ENCODE measurements at regions not wholly inside any gene's neighbourhood (a gene's known extent, or its start where the extent isn't known, plus 50 kb on each side); places are given as distances from the start of the nearest gene placed in this dataset.
A peak's percentile ranks its signal among the peaks of the same experiment; 100 is the strongest.

GRCh38 chr17:77391668-77392375, 251.1 kb downstream of the SEC14L1 start:
- peak in 1 of 2 donors; percentile 56 for DNase-seq (ENCODE audit: low read depth in 2 of 2)

DNA sequence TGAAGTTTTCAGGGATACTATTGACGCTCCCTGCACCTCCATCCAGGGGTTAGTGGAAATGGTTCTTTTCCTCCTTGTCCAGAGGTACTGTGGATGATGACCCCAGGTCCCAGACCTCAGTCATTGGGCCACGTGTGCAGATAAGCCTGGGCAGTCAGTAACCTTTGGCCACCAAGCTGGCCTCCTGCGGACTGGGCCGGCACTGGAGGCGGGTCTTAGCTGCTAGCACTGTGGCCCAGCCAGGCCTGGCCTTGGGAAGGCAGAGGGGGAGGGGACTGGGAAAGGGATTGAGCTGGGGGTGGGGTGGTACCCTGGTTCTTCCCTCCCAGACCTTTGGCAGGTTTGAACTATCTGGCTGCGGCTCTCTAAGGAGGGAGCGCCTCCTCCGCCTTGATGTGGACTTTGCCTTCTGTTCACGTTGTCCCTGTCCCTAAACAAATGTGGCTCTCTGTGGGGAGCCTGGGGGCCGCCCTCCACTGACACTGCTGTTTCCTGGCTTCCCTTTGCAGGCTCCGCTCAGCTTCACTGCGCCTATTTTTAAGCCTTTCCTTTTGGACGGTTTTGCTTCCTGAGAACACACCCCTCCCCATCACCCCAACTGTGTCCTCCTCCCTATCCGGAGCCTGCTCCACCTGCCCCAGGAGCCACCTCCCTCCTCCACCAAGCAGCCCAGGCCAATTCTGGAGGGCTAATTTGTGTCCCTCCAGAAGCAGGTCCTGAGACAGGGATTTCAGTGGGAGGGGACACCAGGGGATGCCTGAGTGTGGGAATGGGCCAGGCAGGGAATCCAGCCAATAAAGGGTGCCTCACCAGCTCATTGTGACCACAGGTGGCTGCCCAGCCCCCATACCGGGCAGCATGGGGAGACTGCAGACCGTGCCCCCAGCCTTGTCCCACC, 251.9 kb downstream of the SEC14L1 start:
- DNase-seq (ENCODE audit: low read depth in 2 of 2), result peak in 1 of 2 donors; percentile 37

DNA sequence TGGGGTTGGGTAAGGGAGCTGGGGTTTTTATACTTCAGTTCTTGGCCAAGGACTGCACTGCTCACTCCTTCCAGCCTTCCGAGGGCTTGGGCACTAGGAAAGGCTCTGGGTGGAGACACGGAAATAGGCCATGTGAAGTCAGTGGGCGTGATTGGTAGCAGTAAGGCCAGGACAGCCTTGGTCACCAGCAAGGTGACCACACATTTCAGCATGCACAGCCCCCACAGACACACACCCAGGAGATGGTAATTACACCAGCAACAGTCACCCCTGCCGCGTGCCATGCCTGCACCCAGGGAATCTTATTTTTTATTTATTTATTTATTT, 252.5 kb downstream of the SEC14L1 start:
- no peak for DNase-seq (ENCODE audit: low read depth in 2 of 2)

DNA sequence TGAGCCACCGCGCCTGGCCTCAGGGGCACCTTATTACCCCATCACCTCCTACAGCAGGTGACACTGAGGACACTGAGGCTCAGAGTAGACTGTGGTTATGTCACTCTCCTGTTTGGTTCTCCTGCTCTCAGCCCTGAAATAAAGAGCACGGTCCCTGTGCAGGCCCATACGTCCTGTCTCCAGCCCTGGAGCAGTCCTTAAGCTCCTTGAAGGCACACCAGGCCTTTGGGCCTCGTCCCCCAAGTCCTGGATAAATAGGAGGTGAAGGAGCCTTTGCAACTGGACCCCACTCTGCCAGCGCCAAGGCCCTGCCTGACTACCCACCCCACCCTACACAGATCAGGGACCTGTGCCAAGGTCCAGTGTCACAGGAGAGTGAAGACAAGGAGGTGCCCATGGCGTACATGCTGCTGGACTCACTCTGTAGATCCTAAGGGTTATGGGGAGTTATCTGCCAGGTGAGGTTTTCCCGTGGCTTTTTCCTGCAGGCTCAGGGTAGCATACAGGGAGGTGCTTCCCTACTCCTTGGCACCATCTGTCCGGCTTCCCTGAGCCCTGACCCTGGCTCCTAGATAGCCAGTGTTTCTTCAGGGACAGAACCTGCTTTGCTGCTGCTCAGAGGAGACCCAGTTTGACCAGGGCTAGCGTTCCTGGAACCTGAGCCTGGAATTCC, 253.2 kb downstream of the SEC14L1 start:
- no peak for DNase-seq (ENCODE audit: low read depth in 2 of 2)

GRCh38 chr17:77394540-77395295, 253.9 kb downstream of the SEC14L1 start:
- DNase-seq (ENCODE audit: low read depth in 2 of 2), result no peak

DNA sequence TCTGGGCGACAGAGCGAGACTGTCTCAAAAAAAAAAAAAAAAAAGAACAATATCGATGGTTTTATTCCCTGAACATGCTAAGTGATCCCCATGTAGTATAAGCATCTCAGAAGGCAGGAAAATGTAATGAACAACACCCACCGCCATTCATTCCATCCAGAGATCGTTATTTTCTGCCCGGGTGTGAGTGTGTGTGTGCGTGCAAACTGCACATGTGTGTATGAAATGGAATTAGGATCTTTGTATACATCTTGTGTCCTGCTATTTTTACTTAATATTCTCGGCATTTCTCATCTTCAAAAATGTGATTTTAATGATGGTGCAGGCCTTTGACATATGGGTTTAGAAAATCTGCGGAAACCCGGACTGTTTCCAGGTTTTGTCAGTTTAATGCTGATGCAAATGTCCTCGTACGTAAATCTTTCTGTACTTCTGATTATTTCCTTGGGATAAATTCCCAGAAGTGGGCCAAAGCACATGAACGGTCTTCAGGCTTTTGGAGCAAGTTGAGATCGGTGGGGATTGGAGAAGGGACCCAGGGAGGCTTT, 254.8 kb downstream of the SEC14L1 start:
- DNase-seq (ENCODE audit: low read depth in 2 of 2), result no peak

DNA sequence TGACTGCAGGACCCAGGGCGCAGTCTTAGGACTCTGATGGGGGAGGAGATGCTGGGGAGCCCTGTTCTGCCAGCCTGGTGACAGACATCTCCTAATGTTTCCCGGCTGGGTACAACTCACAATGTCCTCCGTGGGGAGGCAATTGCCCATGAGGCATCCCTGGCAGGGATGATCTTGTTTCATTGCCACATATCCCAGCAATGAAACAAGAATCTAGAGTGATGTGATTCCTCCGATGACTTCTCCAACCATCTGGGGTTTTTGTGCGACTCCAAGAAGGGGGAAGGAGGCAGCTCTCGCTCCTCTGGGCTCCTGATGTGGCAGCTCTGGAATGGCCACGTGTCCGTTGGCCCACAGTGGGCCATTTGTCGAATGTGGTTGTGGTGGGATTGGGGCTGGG, 255.8 kb downstream of the SEC14L1 start:
- no peak for DNase-seq (ENCODE audit: low read depth in 2 of 2)

- DNase-seq (ENCODE audit: low read depth in 2 of 2), result no peak
Measured at GRCh38 chr17:77398274-77398673, 257.5 kb downstream of the SEC14L1 start.

DNA sequence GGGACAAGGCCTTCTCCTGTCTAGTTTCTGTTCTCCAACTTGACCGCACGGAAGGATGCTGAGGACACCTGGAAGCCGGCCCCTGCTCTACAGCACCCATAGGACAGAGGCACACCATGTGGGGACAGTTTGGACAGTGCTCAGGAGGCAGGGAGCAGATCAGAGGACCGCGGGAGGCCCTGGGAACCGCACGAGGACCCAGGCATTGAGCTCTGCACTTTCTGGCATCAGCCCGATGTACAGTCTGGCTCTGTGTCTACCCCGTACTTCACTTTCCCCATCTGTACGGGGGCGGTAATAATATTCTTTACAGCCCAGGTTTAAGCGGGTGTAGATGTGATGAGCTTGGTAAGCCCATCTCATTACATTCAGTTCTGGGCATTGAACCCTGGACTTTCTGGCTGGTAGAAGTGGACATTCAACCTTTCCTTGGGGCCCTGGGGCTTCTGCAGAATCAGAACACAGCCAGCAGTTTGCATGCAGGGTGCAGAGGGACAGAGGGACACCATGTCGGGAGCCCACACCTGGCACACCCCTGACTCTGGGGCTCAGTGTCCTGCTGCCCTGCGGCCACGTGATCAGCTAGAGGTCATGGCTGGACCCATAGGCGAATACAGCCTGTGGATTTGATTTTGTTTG, 258.7 kb downstream of the SEC14L1 start:
- no peak for DNase-seq (ENCODE audit: low read depth in 2 of 2)

GRCh38 chr17:77400445-77400870, 259.7 kb downstream of the SEC14L1 start:
- DNase-seq (ENCODE audit: low read depth in 2 of 2), result peak; percentile 51 to 73

DNA sequence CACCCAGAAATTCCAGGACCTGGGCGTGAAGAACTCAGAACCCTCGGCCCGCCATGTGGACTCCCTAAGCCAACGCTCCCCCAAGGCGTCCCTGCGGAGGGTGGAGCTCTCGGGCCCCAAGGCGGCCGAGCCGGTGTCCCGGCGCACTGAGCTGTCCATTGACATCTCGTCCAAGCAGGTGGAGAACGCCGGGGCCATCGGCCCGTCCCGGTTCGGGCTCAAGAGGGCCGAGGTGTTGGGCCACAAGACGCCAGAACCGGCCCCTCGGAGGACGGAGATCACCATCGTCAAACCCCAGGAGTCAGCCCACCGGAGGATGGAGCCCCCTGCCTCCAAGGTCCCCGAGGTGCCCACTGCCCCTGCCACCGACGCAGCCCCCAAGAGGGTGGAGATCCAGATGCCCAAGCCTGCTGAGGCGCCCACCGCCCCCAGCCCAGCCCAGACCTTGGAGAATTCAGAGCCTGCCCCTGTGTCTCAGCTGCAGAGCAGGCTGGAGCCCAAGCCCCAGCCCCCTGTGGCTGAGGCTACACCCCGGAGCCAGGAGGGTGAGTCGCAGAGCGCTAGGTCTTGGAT, 261.5 kb downstream of the SEC14L1 start:
- no peak for DNase-seq (ENCODE audit: low read depth in 2 of 2)

DNA sequence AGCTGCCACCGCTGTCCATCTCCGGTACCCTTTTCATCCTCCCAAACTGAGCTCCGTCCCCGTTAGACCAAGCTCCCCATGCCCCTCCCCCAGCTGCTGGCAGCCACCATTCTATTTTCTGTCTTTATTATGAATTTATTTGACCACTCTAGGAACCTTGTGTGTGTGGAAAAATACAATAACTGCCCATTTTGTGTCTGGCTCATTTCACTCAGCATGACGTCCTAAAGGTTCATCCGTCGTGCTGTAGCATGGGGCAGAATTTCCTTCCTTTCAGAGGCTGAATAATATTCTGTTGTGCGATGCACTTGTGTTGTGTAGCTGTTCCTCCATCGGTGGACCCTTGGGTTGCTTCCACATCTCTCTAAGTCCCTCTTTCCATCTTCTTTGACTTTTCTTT, 263.1 kb downstream of the SEC14L1 start:
- DNase-seq (ENCODE audit: low read depth in 2 of 2), result peak; percentile 69 to 91

DNA sequence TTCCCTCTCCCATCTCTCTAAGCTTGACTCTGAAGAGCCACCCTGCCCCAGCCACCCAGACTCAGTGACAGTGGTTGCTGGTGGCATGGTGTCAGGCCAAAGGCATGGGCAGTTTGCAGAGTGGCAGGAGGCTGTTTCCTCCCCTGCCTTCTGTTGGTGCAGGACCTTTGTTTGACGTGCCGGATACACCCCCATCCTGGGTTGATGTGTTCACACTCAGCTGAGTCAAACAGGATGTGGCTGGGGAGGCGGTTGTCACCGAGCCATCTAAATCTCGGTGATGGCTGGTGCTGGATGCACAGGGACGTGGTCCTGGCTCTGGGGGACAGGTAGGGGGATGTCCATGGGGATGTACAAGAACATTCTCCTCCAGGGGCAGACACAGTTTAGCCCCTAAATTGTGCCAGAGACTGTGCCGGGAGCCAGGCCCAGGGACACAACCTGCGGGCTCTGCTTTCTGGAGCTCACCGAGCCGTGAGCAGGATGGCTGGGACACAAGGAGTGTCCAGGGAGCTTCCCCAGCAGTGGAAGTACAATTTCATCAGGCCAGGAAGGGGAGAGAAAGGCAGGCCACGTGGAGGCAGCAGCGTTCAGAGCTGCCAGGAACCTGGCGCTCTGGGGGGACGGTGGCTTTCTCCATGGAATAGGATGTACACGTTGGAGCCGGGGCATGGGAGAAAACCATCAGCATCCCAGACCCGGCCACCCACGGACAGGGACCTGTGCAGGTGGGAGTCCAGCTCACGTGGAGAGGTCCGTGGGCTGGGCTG, 264.2 kb downstream of the SEC14L1 start:
- DNase-seq (ENCODE audit: low read depth in 2 of 2), result peak; percentile 93

GRCh38 chr17:77405867-77406732, 265.3 kb downstream of the SEC14L1 start:
- DNase-seq (ENCODE audit: low read depth in 2 of 2), result no peak

DNA sequence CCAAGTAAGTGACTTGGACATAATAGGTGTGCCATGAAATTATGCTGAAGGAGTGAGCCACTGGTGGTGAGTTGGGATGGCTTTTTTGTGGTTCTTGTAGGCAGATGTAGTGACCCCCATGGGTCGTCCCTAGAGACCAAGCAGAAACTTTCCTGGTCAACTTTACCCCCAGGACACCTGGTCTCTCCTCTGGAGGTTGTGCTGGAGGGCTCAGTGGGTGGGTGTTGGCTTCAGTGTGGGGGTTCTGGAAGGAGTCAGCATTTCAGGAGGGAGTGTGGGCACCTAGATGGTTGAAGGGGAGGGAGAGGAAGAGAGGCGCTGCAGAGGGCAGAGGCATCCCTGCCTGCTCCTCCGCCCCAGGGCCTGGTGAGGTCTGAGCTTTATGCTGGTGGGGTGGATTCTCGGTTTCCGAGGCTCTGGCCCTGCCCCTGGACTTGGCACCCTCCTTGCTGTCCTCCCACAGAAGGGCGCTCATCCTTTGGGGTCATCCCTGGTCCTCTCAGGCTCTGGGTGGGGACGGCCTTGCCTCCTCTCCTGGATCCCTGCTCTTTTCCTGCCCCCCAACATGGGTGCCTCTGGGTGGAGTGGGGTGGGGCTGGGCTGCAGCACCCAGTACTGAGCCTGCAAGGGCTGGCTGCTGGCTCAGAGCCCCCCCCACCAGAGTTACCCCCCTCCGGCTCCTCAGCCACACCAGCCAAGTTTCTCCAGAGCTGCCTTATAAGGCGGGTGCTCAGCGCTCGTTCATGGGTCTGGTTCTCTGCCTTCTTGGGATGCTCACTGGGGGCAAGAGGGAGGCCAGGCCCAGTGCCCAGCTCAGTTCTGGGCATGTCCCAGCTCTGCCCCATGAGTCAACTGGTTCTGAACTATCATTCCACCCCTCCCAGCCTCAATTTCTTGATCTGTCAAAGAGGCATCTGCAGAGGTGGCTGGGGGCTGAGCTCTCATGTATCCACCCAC, 266.8 kb downstream of the SEC14L1 start:
- DNase-seq (ENCODE audit: low read depth in 2 of 2), result no peak

DNA sequence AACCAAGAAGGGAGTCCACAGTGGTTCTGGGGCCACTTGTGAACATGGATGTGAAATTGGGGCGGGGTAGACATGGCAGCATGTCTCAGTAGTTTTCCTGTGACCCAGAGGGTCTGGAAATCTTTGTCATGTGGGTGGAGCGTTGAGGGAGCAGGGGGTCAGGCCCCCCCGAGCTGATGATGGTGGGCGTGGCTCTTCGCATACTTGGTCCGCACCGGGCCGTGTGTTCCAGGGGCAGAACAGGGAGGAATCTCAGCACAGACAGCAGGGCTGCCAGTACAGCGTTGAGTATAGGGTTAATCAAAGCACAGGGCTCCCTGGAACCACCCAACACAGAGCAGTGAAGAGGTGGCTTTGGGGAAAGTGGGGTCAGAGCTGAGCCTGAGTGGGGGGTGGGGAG, 267.5 kb downstream of the SEC14L1 start:
- no peak for DNase-seq (ENCODE audit: low read depth in 2 of 2)
